ENCODE measurements at regions not wholly inside any gene's neighbourhood (a gene's known extent, or its start where the extent isn't known, plus 50 kb on each side); places are given as distances from the start of the nearest gene placed in this dataset.

DNA sequence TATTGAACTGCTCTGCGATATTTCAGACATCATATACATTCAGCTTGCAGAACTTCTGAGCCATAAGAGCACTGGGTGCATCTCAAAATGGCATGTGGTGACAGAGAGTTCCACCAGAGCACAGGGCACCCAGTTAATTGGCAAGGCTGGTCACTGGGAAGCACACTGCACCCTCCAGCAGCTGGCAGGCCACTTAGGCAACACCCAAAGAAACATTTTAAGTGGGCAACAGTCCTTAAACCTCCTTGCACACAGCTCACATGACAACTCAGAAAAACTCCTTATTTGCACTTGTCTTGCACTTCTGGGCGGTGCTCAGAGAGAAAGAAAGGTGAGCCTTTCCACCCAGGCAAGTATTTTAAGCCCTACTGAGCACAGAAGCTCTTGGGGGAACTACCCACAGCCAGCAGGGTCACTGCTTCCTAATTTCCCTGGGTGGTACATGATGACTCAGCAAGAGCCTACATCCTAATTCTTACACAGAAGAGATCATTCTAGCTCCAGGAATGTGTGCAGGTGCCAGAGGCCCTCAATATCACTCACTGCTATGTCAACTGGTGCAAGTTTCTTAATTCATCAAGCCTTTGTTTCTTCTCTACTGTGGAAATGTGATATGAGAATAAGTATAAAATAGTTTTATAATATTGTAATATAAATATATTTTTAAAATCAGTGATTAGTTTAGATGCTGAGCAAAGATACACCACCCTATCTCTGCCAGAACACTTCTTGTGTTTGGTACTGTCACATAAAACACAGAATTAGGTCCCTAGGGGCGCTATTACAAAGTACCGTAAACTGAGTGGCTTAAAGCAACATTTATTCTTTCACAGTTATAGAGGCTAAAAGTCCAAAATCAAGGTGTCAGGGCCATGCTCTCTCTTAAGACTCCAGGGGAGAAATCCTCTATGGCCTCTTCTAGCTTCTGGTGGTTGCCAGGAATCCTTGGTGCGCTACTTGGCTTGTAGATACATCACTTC is 155.1 kb upstream of the PPARGC1A start:
- H3K4me2 ChIP-seq (replicated peaks; ENCODE audit: extremely low read depth, low read length, poor library complexity, severe bottlenecking), result no peak overlapping the region
- no peak overlapping the region for H3K9ac ChIP-seq (ENCODE audit: insufficient read depth, low read length, poor library complexity, severe bottlenecking)
- no peak overlapping the region for H3K4me3 ChIP-seq (replicated peaks in 1 of 3; ENCODE audit: low read depth in 2 of 3, low read length in 3 of 3)
- 86% methylated on average over 4 of the region's 5 CpGs for WGBS (ENCODE audit: insufficient coverage)
- H3K36me3 ChIP-seq (replicated peaks in 1 of 2; ENCODE audit: control insufficient read depth in 1 of 2, insufficient read depth in 2 of 2, low read length in 2 of 2), result no peaks in the 10 kb centered on the region
- no peaks in the 10 kb centered on the region for H4K20me1 ChIP-seq (ENCODE audit: insufficient read depth, low read length)
- no peaks in the 10 kb centered on the region for H3K27me3 ChIP-seq (ENCODE audit: control insufficient read depth in 2 of 2, insufficient read depth in 2 of 2, low read length in 2 of 2)
- H3K4me1 ChIP-seq (ENCODE audit: control insufficient read depth in 1 of 2, insufficient read depth in 2 of 2, low read length in 2 of 2), result no peaks in the 10 kb centered on the region
- DNase-seq, result no peak
- no peak overlapping the region for H3K27ac Mint-ChIP-seq
- TF ChIP-seq, protein P1, sequence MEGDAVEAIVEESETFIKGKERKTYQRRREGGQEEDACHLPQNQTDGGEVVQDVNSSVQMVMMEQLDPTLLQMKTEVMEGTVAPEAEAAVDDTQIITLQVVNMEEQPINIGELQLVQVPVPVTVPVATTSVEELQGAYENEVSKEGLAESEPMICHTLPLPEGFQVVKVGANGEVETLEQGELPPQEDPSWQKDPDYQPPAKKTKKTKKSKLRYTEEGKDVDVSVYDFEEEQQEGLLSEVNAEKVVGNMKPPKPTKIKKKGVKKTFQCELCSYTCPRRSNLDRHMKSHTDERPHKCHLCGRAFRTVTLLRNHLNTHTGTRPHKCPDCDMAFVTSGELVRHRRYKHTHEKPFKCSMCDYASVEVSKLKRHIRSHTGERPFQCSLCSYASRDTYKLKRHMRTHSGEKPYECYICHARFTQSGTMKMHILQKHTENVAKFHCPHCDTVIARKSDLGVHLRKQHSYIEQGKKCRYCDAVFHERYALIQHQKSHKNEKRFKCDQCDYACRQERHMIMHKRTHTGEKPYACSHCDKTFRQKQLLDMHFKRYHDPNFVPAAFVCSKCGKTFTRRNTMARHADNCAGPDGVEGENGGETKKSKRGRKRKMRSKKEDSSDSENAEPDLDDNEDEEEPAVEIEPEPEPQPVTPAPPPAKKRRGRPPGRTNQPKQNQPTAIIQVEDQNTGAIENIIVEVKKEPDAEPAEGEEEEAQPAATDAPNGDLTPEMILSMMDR (IDR thresholded peaks at IDR 0.05), result no peak
- H3K9me3 Mint-ChIP-seq, result peaks cover 0 to 2% (median 0%) of the 10 kb centered on the region in 7 donors
- no peaks in the 10 kb centered on the region for H3K27me3 Mint-ChIP-seq (ENCODE audit: low read depth in 3 of 3)
- intact Hi-C loops (cut with micrococcal nuclease), result no loop called here
- no peaks in the 10 kb centered on the region for H3K9me3 ChIP-seq (replicated peaks in 1 of 2; ENCODE audit: control insufficient read depth in 1 of 2, insufficient read depth in 1 of 2, low read length in 2 of 2)
- no peaks in the 10 kb centered on the region for H3K4me1 Mint-ChIP-seq
- H3K4me3 Mint-ChIP-seq, result no peak overlapping the region
- H3K36me3 Mint-ChIP-seq, result no peaks in the 10 kb centered on the region
- no peak overlapping the region for H2AFZ ChIP-seq (ENCODE audit: insufficient read depth, low read depth, low read length, poor library complexity, severe bottlenecking)
- H3K27ac ChIP-seq (ENCODE audit: low read depth in 1 of 2, low read length in 2 of 2), result no peak overlapping the region
- H3K79me2 ChIP-seq (ENCODE audit: insufficient read depth, low read length), result no peaks in the 10 kb centered on the region

- H3K36me3 ChIP-seq (replicated peaks in 1 of 2; ENCODE audit: control insufficient read depth in 1 of 2, insufficient read depth in 2 of 2, low read length in 2 of 2), result no peaks in the 10 kb centered on the region
- intact Hi-C loops (cut with micrococcal nuclease), result no loop called here
- TF ChIP-seq, protein P1 (IDR thresholded peaks at IDR 0.05), result no peak
- no peak for DNase-seq
- no peaks in the 10 kb centered on the region for H3K9me3 ChIP-seq (replicated peaks in 1 of 2; ENCODE audit: control insufficient read depth in 1 of 2, insufficient read depth in 1 of 2, low read length in 2 of 2)
- Mint-ChIP-seq H3K27ac (no peak overlapping the region), H3K4me3 (no peak overlapping the region), H3K9me3 (peaks cover 0 to 2% (median 0%) of the 10 kb centered on the region in 7 donors), H3K4me1 (no peaks in the 10 kb centered on the region), H3K27me3 (ENCODE audit: low read depth in 3 of 3) (no peaks in the 10 kb centered on the region), H3K36me3 (no peaks in the 10 kb centered on the region)
- no CpG with 5 or more reads among the region's 1 CpG for WGBS (ENCODE audit: insufficient coverage)
- H3K4me3 ChIP-seq (replicated peaks in 1 of 3; ENCODE audit: low read depth in 2 of 3, low read length in 3 of 3), result no peak overlapping the region
- no peaks in the 10 kb centered on the region for H3K4me1 ChIP-seq (ENCODE audit: control insufficient read depth in 1 of 2, insufficient read depth in 2 of 2, low read length in 2 of 2)
- H3K27ac ChIP-seq (ENCODE audit: low read depth in 1 of 2, low read length in 2 of 2), result no peak overlapping the region
- no peaks in the 10 kb centered on the region for H3K79me2 ChIP-seq (ENCODE audit: insufficient read depth, low read length)
- no peak overlapping the region for H3K4me2 ChIP-seq (replicated peaks; ENCODE audit: extremely low read depth, low read length, poor library complexity, severe bottlenecking)
- H3K27me3 ChIP-seq (ENCODE audit: control insufficient read depth in 2 of 2, insufficient read depth in 2 of 2, low read length in 2 of 2), result no peaks in the 10 kb centered on the region
- no peak overlapping the region for H3K9ac ChIP-seq (ENCODE audit: insufficient read depth, low read length, poor library complexity, severe bottlenecking)
- no peak overlapping the region for H2AFZ ChIP-seq (ENCODE audit: insufficient read depth, low read depth, low read length, poor library complexity, severe bottlenecking)
- H4K20me1 ChIP-seq (ENCODE audit: insufficient read depth, low read length), result no peaks in the 10 kb centered on the region
Observed at GRCh38 chr4:24042094-24042493, 152.2 kb upstream of the PPARGC1A start.

Measured in CD14-positive monocyte (primary cell).